Esophagus squamous epithelium (tissue), 4 donors: ENCODE measurements at regions not wholly inside any gene's neighbourhood (a gene's known extent, or its start where the extent isn't known, plus 50 kb on each side); places are given as distances from the start of the nearest gene placed in this dataset.

Source experiments
- CTCF ChIP-seq, 6 experiments: fragments of 450-650 bp in 4 of 6; fragments of 200-600 bp in 2 of 6; sonication (generic) in 2 of 6; IDR thresholded peaks; one replicate each; pipeline ENCODE4 v1.5.1; 2016 to 2019; ENCODE audit warnings: antibody characterized with exemption in 6 of 6, mild to moderate bottlenecking in 4 of 6, moderate library complexity in 4 of 6
- POLR2A ChIP-seq, 4 donors: fragments of 450-650 bp; IDR thresholded peaks; one replicate each; pipeline ENCODE4 v1.6.1; 2017; ENCODE audit warnings: antibody characterized with exemption in 4 of 4, mild to moderate bottlenecking in 4 of 4, moderate library complexity in 3 of 4

- TF ChIP-seq CTCF (IDR thresholded peaks at IDR 0.05): no peak
- TF ChIP-seq POLR2A (IDR thresholded peaks at IDR 0.05): no peak
Observed at GRCh38 chr18:29430416-29430815, 1253.5 kb upstream of the CDH2 start.
